ENCODE measurements at regions not wholly inside any gene's neighbourhood (a gene's known extent, or its start where the extent isn't known, plus 50 kb on each side); places are given as distances from the start of the nearest gene placed in this dataset.

- ATAC-seq (ENCODE audit: low read depth) (no peak), DNase-seq (no peak)
- Histone ChIP-seq H2AFZ (replicated peaks; ENCODE audit: low read length, poor library complexity) (no peak overlapping the region), H3K36me3 (ENCODE audit: control insufficient read depth, insufficient read depth, low read length) (no peaks in the 10 kb centered on the region), H3K14ac (replicated peaks; ENCODE audit: low read depth, low read length) (no peak overlapping the region), H4K8ac (ENCODE audit: low read depth in 2 of 2, low read length in 2 of 2) (no peak overlapping the region), H2BK20ac (ENCODE audit: low read depth, low read length) (no peak overlapping the region), H3K27me3 (ENCODE audit: control insufficient read depth, insufficient read depth, low read length) (no peaks in the 10 kb centered on the region), H3K4me3 (ENCODE audit: insufficient read depth, low read depth, low read length) (no peak overlapping the region), H2BK5ac (ENCODE audit: low read depth, low read length, poor library complexity, severe bottlenecking) (no peak overlapping the region), H3K4me1 (ENCODE audit: control insufficient read depth, insufficient read depth, low read length) (no peaks in the 10 kb centered on the region), H2BK15ac (ENCODE audit: low read depth, low read length) (no peak overlapping the region), H2BK120ac (ENCODE audit: low read depth, low read length) (no peak overlapping the region), H3K18ac (ENCODE audit: low read depth, low read length) (no peak overlapping the region), H2AK5ac (ENCODE audit: low read depth, low read length) (no peak overlapping the region), H3K23ac (ENCODE audit: low read depth, low read length) (no peak overlapping the region), H3K9ac (ENCODE audit: low read depth, low read length) (no peak overlapping the region), H4K5ac (ENCODE audit: low read depth, low read length) (no peak overlapping the region), H3K79me1 (ENCODE audit: low read depth in 1 of 2, low read length in 2 of 2) (no peaks in the 10 kb centered on the region), H2AK9ac (replicated peaks; ENCODE audit: low read depth, low read length, poor library complexity) (no peak overlapping the region), H3K4ac (ENCODE audit: low read depth, low read length) (no peak overlapping the region), H3K9me1 (ENCODE audit: insufficient read depth, low read length) (no peaks in the 10 kb centered on the region), H4K20me1 (ENCODE audit: insufficient read depth, low read length) (no peaks in the 10 kb centered on the region), H3K4me2 (ENCODE audit: low read depth, low read length) (no peak overlapping the region), H3K27ac (ENCODE audit: insufficient read depth, low read length) (no peak overlapping the region), H3K56ac (ENCODE audit: extremely low read depth, insufficient read depth, low read length) (no peak overlapping the region), H3K9me3 (ENCODE audit: control insufficient read depth, insufficient read depth, low read length) (no peaks in the 10 kb centered on the region), H4K91ac (ENCODE audit: insufficient read depth, low read depth, low read length) (no peak overlapping the region)
- in situ Hi-C loops (cut with MboI; ENCODE audit: low sequenced_read_pairs) = no loop called here
- no CpG with 5 or more reads among the region's 1 CpG for WGBS, 2 experiments (ENCODE audit: extremely low coverage in 2 of 2, insufficient read length in 1 of 2)
- ChIA-PET CTCF (no interaction called here), POLR2A (ENCODE audit: unreplicated experiment) (no interaction called here)
- TF ChIP-seq NFE2L2 (IDR thresholded peaks at IDR 0.05; ENCODE audit: low read depth, low read length) (no peak), ELK1 (IDR thresholded peaks at IDR 0.05; ENCODE audit: borderline replicate concordance, low read depth, low read length) (no peak), BHLHE40 (IDR thresholded peaks at IDR 0.05; ENCODE audit: low read depth, low read length) (no peak), RCOR1 (IDR thresholded peaks at IDR 0.05; ENCODE audit: insufficient replicate concordance, low read length) (no peak), CEBPB (IDR thresholded peaks at IDR 0.05; ENCODE audit: low read depth, low read length) (no peak), SMC3 (IDR thresholded peaks at IDR 0.05; ENCODE audit: low read depth, low read length) (no peak), CTCF (conservative IDR thresholded peaks at IDR 0.05; ENCODE audit: low read depth, low read length) (no peak)
- no TSS peak for BruUV-seq (replicated peaks)
- intact Hi-C loops (cut with micrococcal nuclease) = no loop called here
- dilution Hi-C loops (cut with HindIII; ENCODE audit: low sequenced_read_pairs, unreplicated experiment) = no loop called here
Observed at GRCh38 chr4:179441596-179441995, 1999.4 kb upstream of the AGA start.

All from IMR-90 (cell line).